Esophagus mucosa (tissue), 1 donor: ENCODE measurements at regions not wholly inside any gene's neighbourhood (a gene's known extent, or its start where the extent isn't known, plus 50 kb on each side); places are given as distances from the start of the nearest gene placed in this dataset.
A peak's percentile ranks its signal among the peaks of the same experiment; 100 is the strongest.

Source experiments
- ATAC-seq: fragments of 200-7000 bp; cut with Tn5 transposase; one replicate; pipeline ENCODE4 v1.9.1; 2020
- donor health status: DM: yes; HTN: yes; CAD: no.

DNA sequence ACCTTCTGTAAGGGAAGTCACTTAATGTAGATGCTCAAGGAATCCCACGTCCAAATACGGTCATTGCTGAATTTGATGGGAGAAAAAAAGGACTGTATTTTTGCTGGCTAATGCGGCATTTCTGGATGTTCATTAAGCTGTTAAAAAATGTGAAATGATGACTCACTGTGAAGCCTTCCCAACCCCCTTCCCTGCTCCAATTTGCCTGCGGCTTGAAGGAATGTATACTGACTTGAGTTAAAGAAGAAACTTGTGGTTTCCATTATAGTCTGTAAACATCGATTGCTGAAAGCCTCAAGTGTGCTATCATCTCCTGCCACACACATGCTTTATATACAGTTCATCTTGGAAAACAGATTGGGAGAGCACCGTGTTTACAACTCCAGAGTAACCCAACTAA is 249.1 kb upstream of the JAG1 start:
- ATAC-seq = no peak

DNA sequence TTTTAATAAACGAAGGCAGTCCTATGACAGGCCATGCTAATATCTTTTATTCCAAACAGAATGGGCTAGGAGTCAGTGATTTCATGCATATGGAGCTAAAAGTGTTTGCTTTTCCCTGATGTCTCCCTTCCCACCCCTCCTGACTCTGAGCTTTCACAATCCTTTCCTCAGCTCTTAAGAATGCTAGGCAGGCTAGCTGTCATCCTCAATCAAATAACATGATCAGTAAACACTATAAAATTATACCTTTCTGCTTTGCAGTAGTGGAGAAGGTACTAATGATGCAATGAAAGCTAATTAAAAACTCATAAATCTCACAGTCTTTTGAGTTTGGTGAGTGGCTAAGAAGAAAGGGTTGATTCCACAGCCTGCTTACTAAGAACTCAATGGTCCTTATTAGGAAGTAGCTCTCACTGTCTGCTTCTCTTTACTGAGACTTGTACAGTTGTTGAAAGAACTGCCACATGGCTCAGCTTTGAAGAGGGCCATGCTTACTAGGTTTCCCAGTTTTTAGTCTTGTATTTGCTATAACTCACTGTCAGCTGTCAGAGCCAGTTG is 250.9 kb upstream of the JAG1 start:
- no peak for ATAC-seq

DNA sequence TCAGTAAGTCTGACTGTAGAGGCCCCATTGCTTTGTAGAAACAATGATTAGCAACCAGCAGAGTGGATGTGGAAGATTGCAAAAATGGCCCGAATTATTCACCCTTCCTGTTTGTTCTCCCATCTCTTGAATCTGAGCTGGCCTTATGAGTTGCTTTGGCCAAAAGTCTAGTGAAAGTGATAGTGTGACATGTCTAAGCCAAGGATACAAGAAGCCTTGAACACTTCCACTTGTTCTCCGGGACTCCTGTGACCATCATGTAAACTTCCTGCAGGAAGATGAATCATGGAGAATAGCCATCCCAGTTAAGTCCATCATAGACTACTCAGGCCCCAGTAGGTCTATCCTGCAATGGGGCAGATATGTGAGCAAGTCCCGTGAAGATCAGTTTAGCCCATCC is 252.0 kb upstream of the JAG1 start:
- ATAC-seq = no peak

DNA sequence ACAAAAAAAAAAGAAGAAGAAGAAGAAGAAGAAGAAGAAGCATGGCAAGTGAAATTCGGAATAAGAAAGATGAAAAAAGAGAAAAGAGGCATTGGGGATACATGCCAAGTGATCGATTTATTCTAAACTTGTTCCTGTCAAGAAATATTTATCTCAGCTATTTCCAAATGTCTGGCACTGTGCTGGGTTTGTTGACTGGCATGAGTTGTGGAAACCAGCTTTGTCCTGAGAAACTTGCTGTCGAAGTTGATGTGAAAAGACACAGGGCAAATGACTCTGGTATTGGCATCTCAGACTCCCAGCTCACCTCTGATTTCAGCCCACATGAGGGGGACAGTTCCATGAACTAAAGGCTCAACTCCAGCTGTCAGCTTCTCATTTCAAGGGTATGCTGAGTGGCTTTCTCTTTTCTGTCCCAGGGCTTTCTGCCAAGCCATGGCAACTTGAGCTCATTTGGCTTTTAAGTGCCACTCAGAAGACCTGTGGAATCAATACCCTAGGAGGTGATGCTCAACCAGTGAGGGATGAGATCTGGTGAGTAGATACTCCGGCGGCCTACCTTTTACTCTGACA is 253.3 kb upstream of the JAG1 start:
- no peak for ATAC-seq

DNA sequence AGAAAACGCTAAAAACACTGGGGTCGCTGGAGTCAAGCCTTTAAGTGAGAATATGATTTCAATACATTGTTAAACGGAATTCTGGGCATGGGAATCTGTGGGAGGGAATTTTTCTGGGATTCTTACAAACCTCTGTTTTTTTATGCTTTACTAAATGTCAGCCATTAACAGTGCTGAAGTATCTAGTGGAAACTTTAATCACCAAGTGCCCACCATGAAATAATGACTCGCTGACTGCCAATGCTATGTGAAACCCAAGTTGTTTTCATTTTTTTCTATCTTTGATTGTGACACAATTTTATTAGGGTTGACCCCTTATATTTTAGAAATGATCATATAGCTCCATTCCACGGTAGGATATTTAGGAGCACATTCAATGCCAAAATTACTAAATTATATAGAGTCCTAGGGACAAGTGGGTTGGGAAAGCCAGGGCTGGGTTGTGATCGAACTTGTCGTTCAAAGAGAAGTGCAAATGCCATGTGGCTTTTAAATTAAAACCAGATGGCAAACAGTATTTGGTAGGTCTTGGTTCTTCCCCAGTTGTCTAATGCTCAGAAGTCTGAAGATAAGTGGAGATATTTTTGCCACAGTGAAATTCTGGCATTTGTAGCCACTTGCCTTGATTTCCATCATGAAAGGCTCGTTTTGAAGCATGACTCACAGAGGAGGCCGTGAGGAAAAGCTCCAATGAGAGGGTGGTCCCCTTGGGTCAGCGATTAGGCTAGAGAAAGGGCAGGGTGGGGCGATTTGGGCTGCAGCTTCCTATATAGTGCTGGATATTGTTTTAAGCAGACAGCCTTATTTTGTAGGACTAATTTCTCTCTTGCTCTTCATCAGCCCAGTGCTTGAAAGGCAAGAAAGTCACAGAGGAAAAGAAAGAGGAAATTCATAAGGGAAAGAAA is 254.4 kb upstream of the JAG1 start:
- no peak for ATAC-seq

DNA sequence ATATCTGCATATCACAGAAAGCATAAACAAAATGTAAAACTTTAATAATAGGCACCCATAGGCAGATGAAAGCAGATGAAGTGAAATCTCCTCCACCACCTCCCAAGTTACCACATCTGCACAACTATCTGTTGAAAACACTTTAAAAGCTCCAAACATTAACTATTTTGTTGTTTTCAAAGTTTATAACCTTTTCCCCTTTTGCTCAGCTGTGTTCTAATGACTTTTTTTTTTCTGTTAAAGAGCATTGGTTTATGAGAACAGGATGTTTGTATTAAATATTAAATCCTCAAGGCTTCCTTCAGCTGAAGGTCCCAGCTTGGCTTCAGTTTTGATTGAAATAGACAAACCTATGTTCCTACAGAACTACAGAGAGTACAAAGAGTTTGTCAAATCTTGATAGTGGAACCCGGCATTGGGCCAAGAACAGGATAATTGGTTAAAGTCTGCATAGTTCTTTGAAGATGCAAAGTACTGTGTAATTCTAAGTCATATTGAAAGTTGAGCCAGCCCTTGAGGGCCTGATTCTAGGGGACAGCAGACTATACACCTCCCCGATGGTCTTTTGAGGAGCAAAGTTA is 255.1 kb upstream of the JAG1 start:
- ATAC-seq = no peak

DNA sequence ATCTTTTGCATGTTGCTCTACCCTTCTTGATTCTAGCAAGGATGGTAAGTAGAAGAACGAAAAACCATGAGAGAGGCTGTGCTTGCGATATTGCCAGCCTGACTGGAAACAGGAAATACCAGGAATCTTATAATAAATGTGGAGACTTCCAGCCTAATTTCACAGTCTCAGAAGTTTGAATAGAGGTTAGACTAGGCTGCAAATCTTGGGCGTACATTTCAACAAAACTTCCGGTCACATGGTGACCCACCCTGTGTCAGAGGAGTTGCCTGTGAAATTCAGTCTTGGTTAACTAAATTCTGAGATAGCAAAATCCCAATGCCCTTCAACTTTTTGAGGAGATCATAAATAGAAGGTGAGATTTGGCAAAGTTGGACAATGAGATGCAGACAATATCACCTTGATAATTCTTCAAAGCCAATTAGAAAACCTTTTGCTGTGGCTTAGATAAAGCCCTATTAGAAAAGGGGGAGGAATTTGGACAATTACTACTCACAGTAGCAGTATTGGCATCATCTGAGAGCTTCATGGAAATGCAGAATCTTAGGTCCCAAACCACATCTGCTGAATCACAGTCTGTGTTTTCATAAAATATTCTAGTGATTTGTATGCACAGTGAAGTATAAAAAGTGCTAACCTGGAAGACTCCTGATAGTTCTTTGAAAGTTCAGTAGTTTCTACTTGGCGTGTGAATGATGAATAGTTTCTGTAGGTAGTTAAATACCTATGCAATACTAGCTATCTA is 262.0 kb upstream of the JAG1 start:
- ATAC-seq = no peak

DNA sequence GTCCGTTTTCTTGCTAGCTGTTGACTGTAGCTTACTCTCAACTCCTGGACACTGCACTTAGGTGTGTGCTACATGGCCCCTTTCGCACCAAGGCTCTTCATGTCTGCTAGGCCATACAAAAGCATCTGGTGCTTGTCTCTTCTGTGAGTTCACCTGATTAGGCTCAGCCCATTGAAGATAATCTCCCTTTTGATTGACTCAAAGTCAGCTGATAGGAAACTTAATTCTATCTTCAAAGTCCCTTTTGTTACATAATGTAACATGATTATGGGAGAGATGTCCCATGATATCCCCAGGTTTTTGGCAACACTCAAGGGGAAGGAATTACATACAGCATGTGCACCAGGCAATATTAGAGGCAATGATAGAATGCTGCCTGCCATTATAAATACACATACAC is 263.0 kb upstream of the JAG1 start:
- no peak for ATAC-seq

DNA sequence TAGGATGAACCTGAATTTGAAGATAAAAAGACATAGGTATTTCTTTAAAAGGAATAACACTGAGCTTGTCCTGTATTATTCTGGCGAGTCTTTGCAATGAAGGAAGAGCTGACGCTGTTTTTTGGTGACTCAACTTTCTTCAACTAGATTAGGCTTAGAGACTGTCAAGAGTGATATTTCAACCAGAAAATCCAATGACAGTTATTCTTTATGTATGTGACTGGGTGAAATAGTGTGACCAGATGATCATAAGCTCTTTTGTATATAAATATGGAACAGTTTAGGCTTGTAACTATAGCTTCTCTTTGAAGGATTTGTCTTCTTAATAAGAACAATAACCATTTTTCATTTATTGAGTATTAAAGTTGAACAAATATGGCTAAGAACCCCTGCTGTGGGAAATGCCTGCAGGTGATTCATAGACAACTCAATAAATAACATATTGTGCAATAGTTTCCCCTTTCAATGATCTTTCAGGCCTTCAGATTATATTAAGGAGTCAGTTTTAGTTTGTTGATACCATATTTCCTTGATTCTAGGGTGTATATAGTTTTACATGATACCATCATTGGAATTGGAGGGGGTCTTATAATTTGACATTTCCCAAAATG is 265.6 kb upstream of the JAG1 start:
- peak; percentile 90 for ATAC-seq

DNA sequence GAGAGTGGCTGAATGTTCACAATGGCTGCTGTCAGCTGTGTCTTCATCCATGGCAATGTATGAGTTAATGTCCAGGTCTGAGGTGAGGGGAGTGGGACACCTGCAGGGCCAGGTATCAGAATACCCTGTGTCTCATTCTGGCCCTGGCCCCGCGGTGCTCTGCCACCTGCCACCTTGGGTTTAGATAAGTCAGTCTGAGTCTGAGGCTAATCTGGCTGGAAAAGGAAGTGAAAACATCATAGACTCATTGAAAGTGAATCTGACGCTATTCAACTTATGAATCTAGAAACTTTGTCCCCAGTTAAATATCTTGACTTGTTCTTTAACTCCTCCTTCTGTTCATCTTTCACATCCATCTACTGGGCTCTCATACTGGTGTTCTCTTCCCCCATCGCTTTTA is 267.1 kb upstream of the JAG1 start:
- ATAC-seq = no peak

DNA sequence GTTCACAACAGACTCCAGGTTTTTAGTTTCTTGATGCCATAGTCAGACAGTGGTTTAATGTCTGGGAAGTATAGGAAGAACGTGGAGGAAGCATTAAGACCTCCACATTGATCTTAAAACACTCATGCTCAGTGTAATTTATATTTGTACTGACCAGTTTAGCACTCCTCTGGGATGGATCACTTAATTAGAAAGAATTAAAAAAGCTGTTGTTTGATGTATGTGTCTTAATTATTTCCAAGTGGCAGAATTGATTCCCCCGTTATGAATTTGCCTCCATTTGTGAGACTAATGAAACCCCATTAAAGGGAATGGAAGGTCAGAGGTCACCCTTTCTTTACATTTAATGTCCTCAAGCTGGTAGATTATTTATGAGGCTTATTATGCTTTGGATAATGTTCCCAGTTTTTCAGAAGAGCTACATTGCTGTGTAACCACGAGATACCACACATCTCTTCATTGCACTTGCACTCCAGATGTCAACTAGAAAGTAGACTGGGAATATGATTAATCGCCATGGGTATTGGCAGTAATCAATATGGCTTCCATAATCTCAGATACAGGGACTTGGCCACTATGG is 270.0 kb upstream of the JAG1 start:
- ATAC-seq = no peak

DNA sequence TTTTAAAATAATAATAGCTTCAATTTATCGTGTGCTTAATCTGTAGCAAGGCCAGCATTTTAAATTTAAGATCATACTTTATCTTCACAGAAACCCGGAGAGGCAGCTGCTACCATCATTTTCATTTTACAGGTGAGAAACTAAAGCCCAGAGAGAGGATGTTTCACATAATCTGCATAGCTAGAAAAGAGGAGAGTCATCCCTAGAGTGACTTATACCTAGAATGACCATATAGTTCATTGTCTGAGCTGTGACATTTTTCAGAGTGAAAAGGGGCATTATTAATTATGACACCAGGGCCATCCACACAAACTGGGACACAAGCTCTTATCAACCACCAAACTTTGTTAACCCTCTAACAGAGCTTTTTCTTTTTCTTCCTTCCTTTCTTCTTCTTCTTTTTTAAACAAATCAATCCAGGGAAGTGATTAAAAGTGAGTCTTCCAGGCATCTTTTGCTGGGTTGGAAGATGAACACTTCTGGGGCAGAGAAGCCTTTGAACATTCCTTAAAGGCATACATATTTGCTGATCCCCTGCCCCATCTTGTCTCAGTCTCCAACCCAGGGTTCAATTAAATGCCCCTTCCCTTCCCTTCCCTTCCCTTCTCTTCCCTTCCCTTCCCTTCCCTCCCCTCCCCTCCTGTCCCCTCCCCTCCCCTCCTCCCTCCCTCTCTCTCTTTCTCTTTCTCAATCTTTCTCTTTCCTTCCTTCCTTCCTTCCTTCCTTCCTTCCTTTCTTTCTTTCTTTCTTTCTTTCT is 272.5 kb upstream of the JAG1 start:
- ATAC-seq = no peak

DNA sequence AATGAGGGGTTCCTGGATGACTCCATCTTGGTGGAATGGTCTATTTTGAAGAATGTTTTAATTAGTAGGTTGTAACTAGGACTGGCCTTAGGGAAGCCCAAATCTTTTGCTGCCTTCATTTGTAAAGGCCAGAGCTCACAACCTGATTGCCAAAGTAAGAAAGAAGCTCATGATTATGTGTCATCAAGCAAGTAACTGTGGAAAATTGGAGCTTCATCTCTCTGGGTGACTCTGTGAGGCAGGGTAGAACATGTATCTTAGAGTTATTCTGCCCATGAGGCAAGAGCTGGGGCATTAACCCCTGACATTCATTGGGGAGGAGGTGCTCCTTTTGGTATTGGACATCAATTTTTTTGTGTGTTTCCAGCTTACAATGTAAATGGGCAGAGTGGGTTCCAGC is 273.9 kb upstream of the JAG1 start:
- peak; percentile 16 for ATAC-seq

DNA sequence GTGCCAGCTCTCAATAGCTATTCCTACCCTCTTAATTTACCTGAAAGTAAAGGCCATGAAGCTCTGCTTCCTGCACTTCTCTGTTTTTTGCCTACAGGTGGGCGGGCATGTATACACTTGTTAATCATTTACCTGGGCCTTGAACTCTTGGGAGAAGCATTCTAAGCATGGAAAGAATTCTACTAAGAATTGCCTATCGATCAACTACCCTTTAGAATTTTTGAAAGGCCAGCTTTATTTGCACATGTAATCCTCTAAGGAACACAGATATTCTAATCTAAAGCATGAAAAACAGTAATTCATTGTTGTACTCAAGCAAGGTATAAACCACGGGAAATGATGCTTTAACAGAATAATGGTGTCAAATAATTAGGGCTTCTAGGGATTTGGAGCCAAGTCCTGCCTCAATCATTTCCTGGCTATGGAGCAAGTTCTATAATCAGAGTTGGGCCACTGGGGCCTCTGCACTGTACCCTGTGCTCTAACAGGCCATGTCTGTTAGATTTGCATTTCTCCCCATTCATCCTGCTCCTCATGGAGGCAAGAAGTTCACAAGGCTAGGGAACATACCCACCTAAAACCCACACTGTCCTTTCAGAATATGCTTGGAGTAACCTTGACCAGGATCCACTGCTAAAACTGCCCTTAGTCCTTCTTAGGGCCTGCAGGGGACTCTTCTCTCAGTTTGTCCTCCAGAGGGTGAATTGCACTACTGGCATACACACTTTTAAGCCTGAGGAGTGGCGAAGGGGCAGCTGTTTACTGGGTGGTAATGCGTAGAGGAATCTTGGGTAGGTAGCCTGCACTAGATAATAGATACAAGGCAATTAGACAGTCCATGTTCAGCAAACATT is 276.4 kb upstream of the JAG1 start:
- no peak for ATAC-seq

DNA sequence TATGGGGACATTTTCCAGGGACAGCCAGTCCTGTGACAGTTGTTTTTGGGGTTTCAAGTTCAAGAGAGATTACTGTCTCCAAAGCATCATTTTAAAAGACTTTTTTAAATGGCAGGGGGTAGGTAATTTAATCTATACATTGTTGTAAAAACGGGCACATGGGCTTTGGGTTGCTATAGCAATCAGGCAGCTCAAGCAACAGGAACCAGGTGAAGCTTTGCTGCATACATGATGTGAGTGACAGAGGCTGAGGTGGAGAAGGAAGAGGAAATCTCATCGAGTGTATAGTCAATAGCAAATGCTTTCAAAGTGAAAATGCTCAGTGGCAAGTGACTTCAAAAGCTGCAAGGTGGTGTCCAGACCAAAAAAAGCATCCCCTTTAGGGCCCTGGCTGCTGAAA is 277.4 kb upstream of the JAG1 start:
- ATAC-seq = no peak

DNA sequence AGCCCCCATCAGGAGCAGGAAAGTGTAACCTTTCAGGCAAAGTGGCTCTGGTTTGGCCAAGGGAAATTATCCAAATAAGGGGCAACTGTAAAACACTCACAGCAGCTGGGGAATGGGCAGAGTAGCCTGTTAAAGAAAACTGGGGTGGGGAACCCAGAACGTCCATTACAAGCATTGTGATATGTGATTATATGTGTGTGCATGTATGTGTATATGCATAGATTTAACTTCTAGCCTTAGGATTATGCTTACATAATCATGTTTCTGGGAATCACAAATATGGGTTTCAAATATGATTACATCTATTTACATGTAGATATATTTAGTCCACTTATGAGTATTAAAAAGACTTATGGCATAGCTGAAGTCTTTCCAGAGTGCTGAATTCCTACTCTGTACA is 278.1 kb upstream of the JAG1 start:
- ATAC-seq = no peak

DNA sequence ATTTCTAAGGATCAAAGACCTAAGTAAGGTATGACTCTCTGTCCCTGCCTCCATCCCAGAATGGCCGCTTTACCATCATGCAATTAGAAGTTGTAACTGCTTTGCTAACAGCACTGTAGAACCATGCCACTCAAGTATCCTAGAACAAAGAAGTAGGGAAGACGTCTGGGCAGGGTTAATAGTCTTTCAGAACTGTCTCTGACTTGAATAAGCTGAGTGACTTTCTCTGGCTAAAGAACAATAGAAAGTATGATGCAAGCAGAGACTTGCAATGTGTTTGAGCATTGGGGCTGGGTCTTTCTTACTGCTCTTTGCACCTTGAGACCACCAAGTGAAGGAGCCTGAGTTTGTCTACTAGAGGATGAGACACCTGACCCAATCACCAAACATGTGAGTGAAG is 279.6 kb upstream of the JAG1 start:
- ATAC-seq = peak; percentile 69

DNA sequence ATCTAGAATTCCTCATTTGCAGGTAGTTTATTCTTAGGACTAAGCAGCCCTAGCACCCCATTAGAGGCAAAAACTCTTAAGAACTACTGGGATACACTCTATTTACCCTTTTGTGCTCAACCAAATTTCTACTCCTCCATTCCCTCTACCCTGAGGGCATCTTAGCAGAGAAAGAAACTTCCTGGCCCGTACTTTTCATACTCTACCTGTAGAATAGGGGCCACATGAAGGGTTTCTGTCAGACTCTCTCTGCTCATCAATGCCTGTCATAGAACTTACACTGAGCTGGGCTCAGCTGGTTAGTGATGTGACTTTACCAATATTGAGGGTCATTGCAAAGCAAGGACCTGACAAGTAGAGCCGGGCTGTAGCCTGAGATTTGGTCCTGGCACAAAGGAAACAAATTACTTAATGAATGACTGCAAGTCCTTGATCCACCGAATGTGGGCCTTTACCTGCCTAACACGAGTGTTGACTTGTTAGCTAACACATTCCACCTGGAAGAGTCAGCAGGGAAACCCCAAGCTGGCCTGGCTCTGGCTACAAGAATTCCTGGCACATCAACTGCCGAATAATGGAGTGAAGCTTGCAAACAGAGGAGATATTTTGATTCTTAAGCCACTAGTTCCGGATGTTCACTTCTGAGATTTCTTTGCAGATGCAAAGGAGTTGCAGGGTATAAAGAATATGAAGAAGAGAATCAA is 280.5 kb upstream of the JAG1 start:
- peak; percentile 95 for ATAC-seq

DNA sequence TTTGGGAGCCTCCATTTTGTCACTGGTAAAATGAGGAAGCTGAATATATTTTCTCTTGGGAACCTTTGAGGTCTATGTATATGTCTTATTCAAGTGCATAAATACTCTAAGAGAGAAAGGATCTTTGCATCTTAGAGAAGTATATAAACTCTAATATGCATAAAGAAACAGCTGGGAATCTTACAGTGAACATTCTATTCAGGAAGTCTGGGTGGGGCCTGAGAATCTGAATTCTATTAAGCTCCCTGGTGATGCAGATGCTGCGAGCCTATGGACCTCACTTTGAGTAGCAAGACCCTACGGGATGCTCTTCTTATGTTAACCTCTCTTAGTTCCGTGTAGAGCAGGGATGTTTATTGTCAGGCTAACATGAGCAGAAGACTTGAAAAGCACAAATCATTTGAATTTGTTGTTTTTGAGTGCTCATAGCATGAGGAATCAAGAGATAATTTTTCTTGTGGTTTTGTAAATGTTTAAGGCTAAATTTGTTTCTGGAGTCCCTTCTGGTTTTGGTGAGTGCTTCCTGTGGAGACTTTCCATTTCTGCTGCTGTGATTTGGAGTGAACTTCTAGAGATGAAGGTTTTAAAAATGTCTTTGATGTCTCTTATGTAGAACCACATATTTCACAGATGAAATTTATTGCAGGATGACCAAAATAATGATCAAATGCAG is 281.2 kb upstream of the JAG1 start:
- no peak for ATAC-seq
